ENCODE measurements at regions not wholly inside any gene's neighbourhood (a gene's known extent, or its start where the extent isn't known, plus 50 kb on each side); places are given as distances from the start of the nearest gene placed in this dataset.

- TF ChIP-seq POLR2A (IDR thresholded peaks at IDR 0.05; ENCODE audit: low read depth, low read length) (no peak), POLR2AphosphoS5 (IDR thresholded peaks at IDR 0.05; ENCODE audit: low read depth, low read length) (no peak), TAF1 (IDR thresholded peaks at IDR 0.05; ENCODE audit: borderline replicate concordance, low read depth, low read length) (no peak)
Measured at GRCh38 chr9:135414293-135414692, 65.3 kb upstream of the PPP1R26 start.

Measured in GM12892 (cell line).